ENCODE measurements at regions not wholly inside any gene's neighbourhood (a gene's known extent, or its start where the extent isn't known, plus 50 kb on each side); places are given as distances from the start of the nearest gene placed in this dataset.

GRCh38 chr6:147986846-147987245, 355.8 kb upstream of the SASH1 start:
- TF ChIP-seq CTCF (IDR thresholded peaks at IDR 0.05) (no peak), POLR2A (IDR thresholded peaks at IDR 0.05) (no peak)
